HG03442 (cell line): ENCODE measurements at regions not wholly inside any gene's neighbourhood (a gene's known extent, or its start where the extent isn't known, plus 50 kb on each side); places are given as distances from the start of the nearest gene placed in this dataset.

ENCODE experiments used
- ATAC-seq: cut with Tn5 transposase; IDR thresholded peaks from one replicate; pipeline ENCODE4 v1.9.1; 2021; ENCODE audit warnings: mild to moderate bottlenecking, moderate library complexity; ENCODE audit not compliant: unreplicated experiment

- ATAC-seq = no peak
These were observed 205.0 kb upstream of the TECRL start for GRCh38 chr4:64614276-64614675.

GRCh38 chr4:64613046-64613445, 203.8 kb upstream of the TECRL start:
- no peak for ATAC-seq

GRCh38 chr4:64598066-64598465, 188.8 kb upstream of the TECRL start:
- no peak for ATAC-seq

GRCh38 chr4:64594723-64595122, 185.5 kb upstream of the TECRL start:
- ATAC-seq = no peak

- ATAC-seq = no peak
These were observed 179.3 kb upstream of the TECRL start for GRCh38 chr4:64588507-64588906.

- ATAC-seq = peak; percentile 46
These were observed 175.8 kb upstream of the TECRL start for GRCh38 chr4:64584981-64585557.

- no peak for ATAC-seq
These were observed 174.9 kb upstream of the TECRL start for GRCh38 chr4:64584125-64584524.

GRCh38 chr4:64582492-64582891, 173.2 kb upstream of the TECRL start:
- ATAC-seq = no peak

- no peak for ATAC-seq
These were observed 172.2 kb upstream of the TECRL start for GRCh38 chr4:64581422-64581821.

- ATAC-seq = no peak
These were observed 154.9 kb upstream of the TECRL start for GRCh38 chr4:64564126-64564525.

GRCh38 chr4:64559571-64559970, 150.3 kb upstream of the TECRL start:
- no peak for ATAC-seq

- ATAC-seq = no peak
These were observed 141.9 kb upstream of the TECRL start for GRCh38 chr4:64551125-64551524.

GRCh38 chr4:64545593-64545992, 136.3 kb upstream of the TECRL start:
- no peak for ATAC-seq

- ATAC-seq = peak; percentile 89
These were observed 130.1 kb upstream of the TECRL start for GRCh38 chr4:64539234-64539849.

- no peak for ATAC-seq
These were observed 129.0 kb upstream of the TECRL start for GRCh38 chr4:64538219-64538618.

GRCh38 chr4:64533637-64534036, 124.4 kb upstream of the TECRL start:
- ATAC-seq = no peak

GRCh38 chr4:64533159-64533558, 123.9 kb upstream of the TECRL start:
- ATAC-seq = no peak

GRCh38 chr4:64520421-64520820, 111.2 kb upstream of the TECRL start:
- ATAC-seq = no peak

GRCh38 chr4:64518600-64518999, 109.3 kb upstream of the TECRL start:
- ATAC-seq = no peak

- ATAC-seq = no peak
These were observed 106.9 kb upstream of the TECRL start for GRCh38 chr4:64516176-64516575.

GRCh38 chr4:64508089-64508488, 98.8 kb upstream of the TECRL start:
- no peak for ATAC-seq

- no peak for ATAC-seq
These were observed 94.9 kb upstream of the TECRL start for GRCh38 chr4:64503945-64504675.
